B cell (primary cell): ENCODE measurements at regions not wholly inside any gene's neighbourhood (a gene's known extent, or its start where the extent isn't known, plus 50 kb on each side); places are given as distances from the start of the nearest gene placed in this dataset.
"Not testable (repeated sequence)": the region's sequence is repeated elsewhere in the genome, so short reads cannot be mapped to it uniquely, and the experiment has no call there.

ENCODE experiments used
- ATAC-seq: fragments of 200-7000 bp; cut with Tn5 transposase; one replicate; pipeline ENCODE4 v1.10.0; 2021; ENCODE audit warnings: low read depth, mild to moderate bottlenecking, moderate number of reproducible peaks, moderate library complexity
- CTCF ChIA-PET: fragments of 350-600 bp; sonication (Branson Sonifier 250); formaldehyde crosslinking; loops from one replicate; lab custom pipeline; 2021; ENCODE audit warnings: antibody characterized with exemption, inconsistent platforms; lab: Charles Lee
- POLR2A ChIA-PET: fragments of 350-600 bp; sonication (Branson Sonifier 250); formaldehyde crosslinking; loops from one replicate; lab custom pipeline; 2021; ENCODE audit warnings: antibody characterized with exemption; lab: Charles Lee
- DNase-seq: peaks from one replicate; pipeline ENCODE4 v3.0.0; 2013
- H2AFZ ChIP-seq: 2 replicates; pipeline ENCODE4 v1.6.1; 2012; ENCODE audit warnings: mild to moderate bottlenecking, low read depth, low read length; ENCODE audit not compliant: insufficient read depth, poor library complexity, severe bottlenecking
- H3K27ac ChIP-seq, 2 donors: 1 replicate in 1 of 2; 2 replicates in 1 of 2; pipeline ENCODE4 v1.5.1; 2012 to 2013; ENCODE audit warnings: low read length in 2 of 2, mild to moderate bottlenecking in 2 of 2, moderate library complexity in 1 of 2
- H3K27me3 ChIP-seq, 4 experiments: fragments of 200-600 bp in 1 of 4; sonication (generic) in 1 of 4; replicated peaks in 1 of 4; 1 replicate in 2 of 4; 2 replicates in 2 of 4; pipeline versions ENCODE4 v1.6.1 to v1.7.0; 2013 to 2016; ENCODE audit warnings: low read length in 3 of 4, mild to moderate bottlenecking in 2 of 4, mixed read lengths in 1 of 4, moderate library complexity in 1 of 4; ENCODE audit not compliant: insufficient read depth in 4 of 4, control insufficient read depth in 3 of 4; ENCODE audit errors: control extremely low read depth in 1 of 4
- H3K36me3 ChIP-seq, 2 experiments: replicated peaks in 1 of 2; 1 replicate in 1 of 2; 2 replicates in 1 of 2; pipeline versions ENCODE4 v1.6.1 to v1.7.1; 2013; ENCODE audit warnings: low read length in 1 of 2; ENCODE audit not compliant: insufficient read depth in 2 of 2, control insufficient read depth in 1 of 2; ENCODE audit errors: control extremely low read depth in 1 of 2, extremely low read depth in 1 of 2
- H3K4me1 ChIP-seq, 2 donors: fragments of 200-600 bp in 1 of 2; sonication (generic) in 1 of 2; 1 replicate in 1 of 2; 2 replicates in 1 of 2; pipeline versions ENCODE4 v1.5.1 to v1.6.1; 2013 to 2017; ENCODE audit warnings: low read length in 2 of 2; ENCODE audit not compliant: control insufficient read depth in 2 of 2, insufficient read depth in 2 of 2
- H3K4me2 ChIP-seq: replicated peaks from 2 replicates; pipeline ENCODE3; 2012; ENCODE audit warnings: mild to moderate bottlenecking, low read depth, low read length; ENCODE audit not compliant: poor library complexity, severe bottlenecking
- H3K4me3 ChIP-seq, 5 experiments: fragments of 200-600 bp in 1 of 5; sonication (generic) in 1 of 5; 1 replicate in 3 of 5; 2 replicates in 2 of 5; pipeline versions ENCODE4 v1.5.1 to v1.7.0; 2011 to 2016; ENCODE audit warnings: low read length in 4 of 5, mild to moderate bottlenecking in 4 of 5, low read depth in 2 of 5, control low read depth in 1 of 5, moderate library complexity in 1 of 5; ENCODE audit not compliant: insufficient read depth in 1 of 5; ENCODE audit errors: control extremely low read depth in 1 of 5, extremely low read depth in 1 of 5
- H3K79me2 ChIP-seq: fragments of 200-600 bp; sonication (generic); one replicate; pipeline ENCODE4 v1.6.0; 2016; ENCODE audit warnings: low read length; ENCODE audit not compliant: control insufficient read depth, insufficient read depth
- H3K9ac ChIP-seq: fragments of 200-600 bp; sonication (generic); 2 replicates; pipeline ENCODE4 v1.6.1; 2017; ENCODE audit warnings: mild to moderate bottlenecking, low read length, moderate library complexity
- H3K9me3 ChIP-seq, 3 donors: one replicate each; pipeline versions ENCODE4 v1.6.1 to v1.7.1; 2013; ENCODE audit warnings: low read length in 2 of 3; ENCODE audit not compliant: control insufficient read depth in 2 of 3, insufficient read depth in 1 of 3; ENCODE audit errors: control extremely low read depth in 1 of 3
- H4K20me1 ChIP-seq: 2 replicates; pipeline ENCODE4 v1.6.0; 2012; ENCODE audit warnings: mild to moderate bottlenecking, low read length; ENCODE audit not compliant: insufficient read depth, control insufficient read depth, poor library complexity, severe bottlenecking
- H3K27ac Mint-ChIP-seq: one replicate; pipeline ENCODE4 v1.8.0; 2021; ENCODE audit warnings: mixed read lengths
- H3K27me3 Mint-ChIP-seq: one replicate; pipeline ENCODE4 v1.8.0; 2021; ENCODE audit warnings: mixed read lengths
- H3K4me1 Mint-ChIP-seq: one replicate; pipeline ENCODE4 v1.8.0; 2021; ENCODE audit warnings: mixed read lengths
- H3K4me3 Mint-ChIP-seq: one replicate; pipeline ENCODE4 v1.8.0; 2021; ENCODE audit warnings: mixed read lengths
- H3K9me3 Mint-ChIP-seq: one replicate; pipeline ENCODE4 v1.8.0; 2022; ENCODE audit warnings: mixed read lengths; ENCODE audit not compliant: insufficient read depth
- EZH2 ChIP-seq: IDR thresholded peaks from 2 replicates; pipeline ENCODE4 v1.6.1; 2012; ENCODE audit warnings: borderline replicate concordance, low read depth, mild to moderate bottlenecking, moderate library complexity, low read length; ENCODE audit not compliant: insufficient read depth, poor library complexity, severe bottlenecking
- WGBS: methylation state at CpG from one replicate; pipeline ENCODE4 v1.1.5; 2013; ENCODE audit warnings: missing lambda C conversion rate; ENCODE audit not compliant: insufficient coverage; 5-methylcytosine and 5-hydroxymethylcytosine counted together
- intact Hi-C: fragments of 100-400 bp; cut with micrococcal nuclease; formaldehyde crosslinking; loops from one replicate; pipeline ENCODE4 v1.10.0; 2022
- TF ChIP-seq, protein P1 (sequence below): fragments of 200-600 bp; IDR thresholded peaks from one replicate; pipeline ENCODE4 v1.8.0; 2022; ENCODE audit warnings: antibody characterized with exemption, mild to moderate bottlenecking

DNA sequence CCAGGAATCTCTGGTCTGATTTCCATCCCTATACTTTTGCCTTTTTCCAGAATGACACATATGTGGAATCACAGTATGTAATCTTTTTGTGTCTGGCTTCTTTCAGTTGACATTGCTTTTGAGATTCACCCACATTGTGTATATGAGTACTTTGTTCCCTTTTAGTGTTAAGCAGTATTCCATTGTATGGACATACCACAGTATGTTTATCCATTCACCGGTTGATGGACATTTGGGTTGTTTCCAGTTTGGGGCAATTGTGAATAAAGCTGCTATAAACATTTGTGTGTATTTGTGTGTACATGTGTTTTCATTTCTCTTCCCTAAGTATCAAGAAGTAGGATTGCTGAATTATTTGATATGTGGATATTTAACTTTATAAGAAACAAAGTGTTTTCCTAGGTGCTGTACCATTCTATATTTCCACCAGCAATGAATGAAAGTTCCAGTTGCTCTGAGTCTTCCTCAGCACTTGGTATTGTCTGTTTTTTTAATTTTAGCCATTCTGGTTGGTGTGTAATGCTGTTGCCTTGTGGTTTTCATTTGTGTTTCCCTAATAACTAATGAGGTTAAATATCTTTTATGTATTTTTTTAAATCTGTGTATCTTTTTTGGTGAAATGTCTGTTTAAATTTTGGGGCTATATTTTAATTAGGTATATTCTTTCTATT, 203.5 kb upstream of the HAAO start:
- H3K4me2 ChIP-seq = no peak overlapping the region
- Mint-ChIP-seq H3K4me3 (no peak overlapping the region), H3K4me1 (peaks cover 4% of the 10 kb centered on the region), H3K9me3 (peaks cover 4% of the 10 kb centered on the region), H3K27me3 (no peaks in the 10 kb centered on the region), H3K27ac (no peak overlapping the region)
- H3K27me3 ChIP-seq = no peaks in the 10 kb centered on the region
- intact Hi-C loops = no loop called here
- H3K36me3 ChIP-seq = no peaks in the 10 kb centered on the region
- H4K20me1 ChIP-seq = no peaks in the 10 kb centered on the region
- no peak overlapping the region for H3K27ac ChIP-seq
- WGBS = no CpG with 5 or more reads among the region's 1 CpG
- DNase-seq (no peak), ATAC-seq (no peak)
- H3K79me2 ChIP-seq = no peaks in the 10 kb centered on the region
- no peaks in the 10 kb centered on the region for H3K4me1 ChIP-seq
- no peak overlapping the region for H2AFZ ChIP-seq
- H3K4me3 ChIP-seq = no peak overlapping the region
- no peak for TF ChIP-seq EZH2
- TF ChIP-seq, protein P1, sequence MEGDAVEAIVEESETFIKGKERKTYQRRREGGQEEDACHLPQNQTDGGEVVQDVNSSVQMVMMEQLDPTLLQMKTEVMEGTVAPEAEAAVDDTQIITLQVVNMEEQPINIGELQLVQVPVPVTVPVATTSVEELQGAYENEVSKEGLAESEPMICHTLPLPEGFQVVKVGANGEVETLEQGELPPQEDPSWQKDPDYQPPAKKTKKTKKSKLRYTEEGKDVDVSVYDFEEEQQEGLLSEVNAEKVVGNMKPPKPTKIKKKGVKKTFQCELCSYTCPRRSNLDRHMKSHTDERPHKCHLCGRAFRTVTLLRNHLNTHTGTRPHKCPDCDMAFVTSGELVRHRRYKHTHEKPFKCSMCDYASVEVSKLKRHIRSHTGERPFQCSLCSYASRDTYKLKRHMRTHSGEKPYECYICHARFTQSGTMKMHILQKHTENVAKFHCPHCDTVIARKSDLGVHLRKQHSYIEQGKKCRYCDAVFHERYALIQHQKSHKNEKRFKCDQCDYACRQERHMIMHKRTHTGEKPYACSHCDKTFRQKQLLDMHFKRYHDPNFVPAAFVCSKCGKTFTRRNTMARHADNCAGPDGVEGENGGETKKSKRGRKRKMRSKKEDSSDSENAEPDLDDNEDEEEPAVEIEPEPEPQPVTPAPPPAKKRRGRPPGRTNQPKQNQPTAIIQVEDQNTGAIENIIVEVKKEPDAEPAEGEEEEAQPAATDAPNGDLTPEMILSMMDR = no peak
- H3K9me3 ChIP-seq = peaks cover 0 to 7% (median 7%) of the 10 kb centered on the region in 3 donors
- ChIA-PET POLR2A (no interaction called here), CTCF (no interaction called here)
- no peak overlapping the region for H3K9ac ChIP-seq

DNA sequence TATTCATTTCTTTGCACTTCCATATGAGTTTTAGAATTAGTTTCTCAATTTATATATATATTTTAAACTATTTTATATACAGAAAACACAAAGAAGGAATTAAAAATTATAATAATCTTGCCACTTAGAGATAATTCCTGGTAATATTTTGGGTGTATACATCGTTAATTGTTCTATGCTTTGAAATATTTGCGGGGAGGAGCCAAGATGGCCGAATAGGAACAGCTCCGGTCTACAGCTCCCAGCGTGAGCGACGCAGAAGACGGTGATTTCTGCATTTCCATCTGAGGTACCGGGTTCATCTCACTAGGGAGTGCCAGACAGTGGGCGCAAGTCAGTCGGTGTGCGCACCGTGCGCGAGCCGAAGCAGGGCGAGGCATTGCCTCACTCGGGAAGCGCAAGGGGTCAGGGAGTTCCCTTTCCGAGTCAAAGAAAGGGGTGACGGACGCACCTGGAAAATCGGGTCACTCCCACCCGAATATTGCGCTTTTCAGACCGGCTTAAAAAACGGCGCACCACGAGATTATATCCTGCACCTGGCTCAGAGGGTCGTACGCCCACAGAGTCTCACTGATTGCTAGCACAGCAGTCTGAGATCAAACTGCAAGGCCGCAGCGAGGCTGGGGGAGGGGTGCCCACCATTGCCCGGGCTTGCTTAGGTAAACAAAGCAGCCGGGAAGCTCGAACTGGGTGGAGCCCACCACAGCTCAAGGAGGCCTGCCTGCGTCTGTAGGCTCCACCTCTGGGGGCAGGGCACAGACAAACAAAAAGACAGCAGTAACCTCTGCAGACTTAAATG, 197.1 kb upstream of the HAAO start:
- CTCF ChIA-PET, DNase-seq, H3K79me2 ChIP-seq, H3K27me3 Mint-ChIP-seq, H3K9ac ChIP-seq, H3K27ac ChIP-seq, H2AFZ ChIP-seq, H3K36me3 ChIP-seq, H3K4me3 Mint-ChIP-seq, ATAC-seq, H3K4me3 ChIP-seq, H3K4me1 Mint-ChIP-seq, H3K4me2 ChIP-seq, H3K27ac Mint-ChIP-seq, H3K9me3 ChIP-seq, POLR2A ChIA-PET, H3K27me3 ChIP-seq, intact Hi-C loops, H4K20me1 ChIP-seq, H3K4me1 ChIP-seq, H3K9me3 Mint-ChIP-seq: not testable (repeated sequence)
- WGBS = 96% methylated on average over 8 of the region's 37 CpGs

DNA sequence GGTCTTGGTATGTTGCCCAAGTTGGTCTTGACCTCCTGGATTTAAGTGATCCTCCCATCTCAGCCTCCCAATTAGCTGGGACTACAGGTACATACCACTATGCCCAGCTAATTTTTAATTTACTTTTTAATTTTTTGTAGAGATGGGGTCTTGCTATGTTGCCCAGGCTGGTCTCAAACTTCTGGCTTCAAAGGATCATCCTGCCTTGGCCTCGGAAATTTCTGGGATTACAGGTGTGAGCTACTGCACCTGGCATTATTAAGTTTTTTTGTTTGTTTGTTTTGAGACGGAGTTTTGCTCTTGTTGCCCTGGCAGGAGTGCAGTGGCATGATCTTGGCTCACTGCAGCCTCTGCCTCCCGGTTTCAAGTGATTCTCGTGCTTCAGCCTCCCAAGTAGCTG, 195.7 kb upstream of the HAAO start:
- H3K4me3 Mint-ChIP-seq, DNase-seq, H3K4me3 ChIP-seq, ATAC-seq, H3K27ac Mint-ChIP-seq, H3K36me3 ChIP-seq, H3K4me1 Mint-ChIP-seq, H3K27ac ChIP-seq, H3K4me2 ChIP-seq, H3K4me1 ChIP-seq, H2AFZ ChIP-seq, H3K79me2 ChIP-seq, H3K9me3 Mint-ChIP-seq, intact Hi-C loops, H3K9me3 ChIP-seq, H3K27me3 Mint-ChIP-seq, H3K9ac ChIP-seq, H3K27me3 ChIP-seq, H4K20me1 ChIP-seq: not testable (repeated sequence)
- ChIA-PET POLR2A (interaction anchor here (0.6 kb wide), 1 partner anchor 116 kb away, joined by 3 read pairs; no protein-coding TSS in a partner anchor), CTCF (interaction anchor here (1.3 to 1.7 kb wide), 2 partner anchors 36 to 497 kb away, joined by 3 to 5 read pairs; no protein-coding TSS in a partner anchor)
- WGBS = 72% methylated on average over 4 of the region's 4 CpGs
